ENCODE measurements at regions not wholly inside any gene's neighbourhood (a gene's known extent, or its start where the extent isn't known, plus 50 kb on each side); places are given as distances from the start of the nearest gene placed in this dataset.

GRCh38 chr6:22113026-22113766 is 183.6 kb downstream of the PRL start:
- TF ChIP-seq REST (IDR thresholded peaks at IDR 0.05; ENCODE audit: insufficient read depth in 1 of 2, low read depth in 2 of 2, low read length in 1 of 2) (no peak), CTCF (IDR thresholded peaks at IDR 0.05) (no peak), TCF7L2 (IDR thresholded peaks at IDR 0.05; ENCODE audit: low read depth, low read length) (no peak), POLR2AphosphoS5 (IDR thresholded peaks at IDR 0.05; ENCODE audit: low read depth, low read length) (no peak), SIN3A (IDR thresholded peaks at IDR 0.05; ENCODE audit: borderline replicate concordance, insufficient read depth, low read depth, low read length) (no peak)
- Histone ChIP-seq H3K9me3 (ENCODE audit: control insufficient read depth, insufficient read depth, low read depth, low read length) (no peaks in the 10 kb centered on the region), H3K27me3 (ENCODE audit: control insufficient read depth, insufficient read depth, low read length) (no peaks in the 10 kb centered on the region), H3K36me3 (ENCODE audit: control insufficient read depth, insufficient read depth, low read length) (no peaks in the 10 kb centered on the region), H3K27ac (ENCODE audit: low read length) (no peak overlapping the region), H3K4me3 (ENCODE audit: low read depth in 2 of 2, low read length in 2 of 2) (no peak overlapping the region), H3K4me1 (ENCODE audit: control insufficient read depth, insufficient read depth, low read length) (no peaks in the 10 kb centered on the region)
- POLR2A ChIA-PET = no interaction called here
- BruUV-seq (replicated peaks) = no TSS peak
- in situ Hi-C loops (cut with HindIII; ENCODE audit: low pct_unique_long_range_greater_than_20kb, low sequenced_read_pairs) (no loop called here), intact Hi-C loops (cut with micrococcal nuclease; ENCODE audit: unreplicated experiment) (no loop called here)
- DNase-seq (ENCODE audit: low read depth, low spot score) (peak; percentile 89), ATAC-seq (no peak)
- CTCF ChIA-PET = no interaction called here

GRCh38 chr6:22115559-22115958 is 181.3 kb downstream of the PRL start:
- no peaks in the 10 kb centered on the region for H3K36me3 ChIP-seq (ENCODE audit: control insufficient read depth, insufficient read depth, low read length)
- CTCF ChIA-PET = no interaction called here
- H3K4me1 ChIP-seq (ENCODE audit: control insufficient read depth, insufficient read depth, low read length) = no peaks in the 10 kb centered on the region
- no peak overlapping the region for H3K4me3 ChIP-seq (ENCODE audit: low read depth in 2 of 2, low read length in 2 of 2)
- POLR2A ChIA-PET = no interaction called here
- ATAC-seq (no peak), DNase-seq (ENCODE audit: low read depth, low spot score) (no peak)
- TF ChIP-seq TCF7L2 (IDR thresholded peaks at IDR 0.05; ENCODE audit: low read depth, low read length) = no peak
- no peak for TF ChIP-seq CTCF (IDR thresholded peaks at IDR 0.05)
- no peak for TF ChIP-seq REST (IDR thresholded peaks at IDR 0.05; ENCODE audit: insufficient read depth in 1 of 2, low read depth in 2 of 2, low read length in 1 of 2)
- TF ChIP-seq POLR2AphosphoS5 (IDR thresholded peaks at IDR 0.05; ENCODE audit: low read depth, low read length) = no peak
- no peak for TF ChIP-seq SIN3A (IDR thresholded peaks at IDR 0.05; ENCODE audit: borderline replicate concordance, insufficient read depth, low read depth, low read length)
- no TSS peak for BruUV-seq (replicated peaks)
- H3K27ac ChIP-seq (ENCODE audit: low read length) = no peak overlapping the region
- intact Hi-C loops (cut with micrococcal nuclease; ENCODE audit: unreplicated experiment) (no loop called here), in situ Hi-C loops (cut with HindIII; ENCODE audit: low pct_unique_long_range_greater_than_20kb, low sequenced_read_pairs) (no loop called here)
- H3K9me3 ChIP-seq (ENCODE audit: control insufficient read depth, insufficient read depth, low read depth, low read length) = no peaks in the 10 kb centered on the region
- H3K27me3 ChIP-seq (ENCODE audit: control insufficient read depth, insufficient read depth, low read length) = no peaks in the 10 kb centered on the region
